Transverse colon (tissue), 4 donors: ENCODE measurements at regions not wholly inside any gene's neighbourhood (a gene's known extent, or its start where the extent isn't known, plus 50 kb on each side); places are given as distances from the start of the nearest gene placed in this dataset.

Experiments used
- DNase-seq: peaks from one replicate; pipeline ENCODE4 v3.0.0-alpha.2; 2019
- H3K27ac ChIP-seq, 4 donors: fragments of 200-600 bp; sonication (generic); 2 replicates each; pipeline ENCODE4 v1.5.1; 2016 to 2018; ENCODE audit warnings: inconsistent platforms in 4 of 4
- H3K27me3 ChIP-seq: fragments of 200-600 bp; sonication (generic); 2 replicates; pipeline ENCODE4 v1.5.1; 2017; ENCODE audit warnings: inconsistent platforms
- H3K36me3 ChIP-seq, 4 donors: fragments of 200-600 bp; sonication (generic); 2 replicates each; pipeline ENCODE4 v1.5.1; 2017 to 2019; ENCODE audit warnings: inconsistent platforms in 4 of 4
- H3K4me1 ChIP-seq, 4 donors: fragments of 200-600 bp; sonication (generic); 2 replicates each; pipeline ENCODE4 v1.5.1; 2017 to 2020; ENCODE audit warnings: inconsistent platforms in 4 of 4
- H3K4me3 ChIP-seq, 4 donors: fragments of 200-600 bp; sonication (generic); 1 replicate in 1 of 4; 2 replicates in 3 of 4; pipeline versions ENCODE4 v1.5.1 to v1.6.1; 2017 to 2019; ENCODE audit warnings: inconsistent platforms in 4 of 4
- H3K9me3 ChIP-seq, 2 donors: fragments of 200-600 bp; sonication (generic); 2 replicates each; pipeline ENCODE4 v1.5.1; 2017 to 2019; ENCODE audit warnings: inconsistent platforms in 2 of 2
- EP300 ChIP-seq: sonication (generic); formaldehyde crosslinking; IDR thresholded peaks from one replicate; pipeline ENCODE4 v1.6.1; 2017; ENCODE audit warnings: antibody characterized with exemption, low read depth
- POLR2A ChIP-seq: fragments of 450-650 bp; IDR thresholded peaks from one replicate; pipeline ENCODE4 v1.6.1; 2016; ENCODE audit warnings: antibody characterized with exemption, mild to moderate bottlenecking, moderate library complexity
- POLR2AphosphoS5 ChIP-seq, 3 donors: sonication (generic); formaldehyde crosslinking; IDR thresholded peaks; one replicate each; pipeline ENCODE4 v1.6.1; 2016; ENCODE audit warnings: antibody characterized with exemption in 3 of 3
- WGBS, 2 donors: methylation state at CpG; one replicate each; pipeline ENCODE4 v1.1.5; 2018; ENCODE audit warnings: low coverage in 1 of 2; 5-methylcytosine and 5-hydroxymethylcytosine counted together
- in situ Hi-C, 4 donors: fragments of 200-750 bp; cut with MboI; loops; one replicate each; pipeline versions ENCODE4 v1.15.0 to v1.15.1; 2017; ENCODE audit warnings: low sequenced_read_pairs in 3 of 4, low pct_ligation_motif_present in 1 of 4, low pct_unique_long_range_greater_than_20kb in 1 of 4
- intact Hi-C: fragments of 100-400 bp; cut with DNase I; formaldehyde crosslinking; loops from one replicate; pipeline ENCODE4 v1.15.1; 2023; ENCODE audit warnings: low total_unique reads
- TF ChIP-seq, protein P1 (sequence below), 5 experiments: fragments of 200-600 bp in 3 of 5; fragments of 450-650 bp in 2 of 5; sonication (generic) in 3 of 5; IDR thresholded peaks; 1 replicate in 2 of 5; 2 replicates in 3 of 5; pipeline ENCODE4 v1.5.1; 2016 to 2017; ENCODE audit warnings: antibody characterized with exemption in 5 of 5, inconsistent platforms in 3 of 5, mild to moderate bottlenecking in 2 of 5, moderate library complexity in 1 of 5

DNA sequence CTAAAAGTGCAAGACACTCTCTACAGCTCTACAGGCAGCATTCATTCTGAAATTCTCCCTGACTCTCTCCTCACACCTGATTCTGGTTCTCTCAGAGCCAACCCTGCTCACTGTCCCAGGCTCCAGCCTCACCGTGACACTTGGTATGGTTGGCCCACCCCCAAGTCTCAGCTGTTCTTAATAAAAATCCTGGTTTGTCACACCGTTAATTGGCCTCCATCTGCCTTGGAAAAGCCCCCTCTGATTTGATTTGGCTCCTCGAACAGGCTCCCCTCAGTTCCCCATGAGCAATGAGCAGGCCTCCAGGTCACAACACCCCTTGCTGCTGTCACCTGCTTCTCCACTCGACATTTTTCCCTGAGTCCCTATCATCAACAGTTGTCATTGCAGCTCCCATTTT is 507.3 kb upstream of the AUTS2 start:
- DNase-seq: no peak
- 40 to 57% methylated on average over 3 to 4 of the region's 4 CpGs for WGBS, 2 donors
- intact Hi-C loops: no loop called here
- Histone ChIP-seq H3K4me3 (no peak overlapping the region), H3K9me3 (no peaks in the 10 kb centered on the region), H3K27me3 (no peaks in the 10 kb centered on the region), H3K27ac (no peak overlapping the region), H3K4me1 (no peaks in the 10 kb centered on the region), H3K36me3 (no peaks in the 10 kb centered on the region)
- in situ Hi-C loops: no loop called here
- TF ChIP-seq, protein P1, sequence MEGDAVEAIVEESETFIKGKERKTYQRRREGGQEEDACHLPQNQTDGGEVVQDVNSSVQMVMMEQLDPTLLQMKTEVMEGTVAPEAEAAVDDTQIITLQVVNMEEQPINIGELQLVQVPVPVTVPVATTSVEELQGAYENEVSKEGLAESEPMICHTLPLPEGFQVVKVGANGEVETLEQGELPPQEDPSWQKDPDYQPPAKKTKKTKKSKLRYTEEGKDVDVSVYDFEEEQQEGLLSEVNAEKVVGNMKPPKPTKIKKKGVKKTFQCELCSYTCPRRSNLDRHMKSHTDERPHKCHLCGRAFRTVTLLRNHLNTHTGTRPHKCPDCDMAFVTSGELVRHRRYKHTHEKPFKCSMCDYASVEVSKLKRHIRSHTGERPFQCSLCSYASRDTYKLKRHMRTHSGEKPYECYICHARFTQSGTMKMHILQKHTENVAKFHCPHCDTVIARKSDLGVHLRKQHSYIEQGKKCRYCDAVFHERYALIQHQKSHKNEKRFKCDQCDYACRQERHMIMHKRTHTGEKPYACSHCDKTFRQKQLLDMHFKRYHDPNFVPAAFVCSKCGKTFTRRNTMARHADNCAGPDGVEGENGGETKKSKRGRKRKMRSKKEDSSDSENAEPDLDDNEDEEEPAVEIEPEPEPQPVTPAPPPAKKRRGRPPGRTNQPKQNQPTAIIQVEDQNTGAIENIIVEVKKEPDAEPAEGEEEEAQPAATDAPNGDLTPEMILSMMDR (IDR thresholded peaks at IDR 0.05): no peak
- TF ChIP-seq POLR2AphosphoS5 (IDR thresholded peaks at IDR 0.05) (no peak), POLR2A (no peak), EP300 (no peak)

DNA sequence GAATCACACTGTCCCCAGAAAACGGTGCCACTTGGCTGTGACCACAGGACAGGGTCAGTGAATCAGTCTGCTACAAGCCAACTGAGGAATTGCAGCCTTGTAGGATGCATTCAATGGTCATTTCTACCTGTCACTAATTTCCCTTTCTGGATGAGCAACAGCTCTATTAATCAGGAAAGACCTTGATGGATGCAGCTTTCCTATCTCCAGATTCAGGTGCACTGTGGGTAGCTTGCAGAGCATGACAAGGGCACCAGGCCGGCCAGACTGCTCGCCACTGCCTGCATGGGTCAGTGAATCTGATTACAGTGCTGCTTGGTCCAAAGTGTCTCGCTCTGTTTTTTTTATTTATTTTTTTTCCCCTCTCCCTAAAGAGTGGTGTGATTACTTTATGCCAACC is 506.8 kb upstream of the AUTS2 start:
- 60 to 77% methylated on average over 2 to 4 of the region's 4 CpGs for WGBS, 2 donors
- no peak overlapping the region for H3K4me3 ChIP-seq
- H3K4me1 ChIP-seq: no peaks in the 10 kb centered on the region
- H3K27me3 ChIP-seq: no peaks in the 10 kb centered on the region
- no peak for DNase-seq
- intact Hi-C loops: no loop called here
- no peaks in the 10 kb centered on the region for H3K36me3 ChIP-seq
- H3K9me3 ChIP-seq: no peaks in the 10 kb centered on the region
- TF ChIP-seq, protein P1 (IDR thresholded peaks at IDR 0.05): no peak
- TF ChIP-seq EP300: no peak
- TF ChIP-seq POLR2A: no peak
- no peak for TF ChIP-seq POLR2AphosphoS5 (IDR thresholded peaks at IDR 0.05)
- H3K27ac ChIP-seq: no peak overlapping the region
- in situ Hi-C loops: no loop called here

DNA sequence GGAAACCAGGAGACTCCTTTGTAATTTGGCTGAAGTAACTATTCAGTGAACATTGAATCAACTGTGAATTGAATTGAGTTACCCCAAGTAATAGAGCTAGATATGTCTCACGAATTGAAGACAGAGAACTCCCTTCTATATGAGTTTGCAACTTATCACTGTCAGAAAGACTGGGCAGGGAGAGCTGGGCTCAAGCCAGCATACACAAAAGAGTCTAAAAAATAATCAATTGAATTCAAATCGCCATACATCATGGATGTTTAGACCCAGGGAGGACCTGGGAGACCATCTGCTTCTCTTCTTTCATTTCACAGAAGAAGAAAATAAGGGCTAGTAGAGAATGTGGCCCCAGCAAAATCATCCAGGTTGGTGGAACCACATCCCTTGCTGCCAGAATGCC is 503.1 kb upstream of the AUTS2 start:
- no peaks in the 10 kb centered on the region for H3K36me3 ChIP-seq

DNA sequence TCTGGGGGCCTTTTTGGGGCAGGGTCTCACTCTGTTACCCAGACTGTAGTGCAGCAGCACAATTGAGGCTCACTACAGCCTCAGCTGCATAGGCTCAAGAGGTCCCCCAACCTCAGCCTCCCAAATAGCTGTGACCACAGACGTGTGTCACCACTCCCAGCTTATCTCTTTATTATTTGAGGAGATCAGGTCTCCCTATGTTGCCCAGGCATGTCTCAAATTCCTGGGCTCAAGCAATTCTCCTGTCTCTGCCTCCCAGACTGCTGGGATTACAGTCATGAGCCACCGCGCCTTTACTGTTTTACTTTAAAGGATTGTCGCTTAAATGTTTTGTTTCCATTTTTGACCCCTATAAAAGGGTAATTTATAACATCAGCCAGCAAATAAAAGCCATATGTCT is 502.6 kb upstream of the AUTS2 start:
- in situ Hi-C loops (no loop called here), intact Hi-C loops (no loop called here)
- H3K27ac ChIP-seq: no peak overlapping the region

More for the DNA sequence above, 503.1 kb upstream of the AUTS2 start:
- H3K4me3 ChIP-seq: no peak overlapping the region
- H3K27ac ChIP-seq: no peak overlapping the region
- no peak for DNase-seq
- H3K27me3 ChIP-seq: no peaks in the 10 kb centered on the region
- 37 to 50% methylated on average over 2 of the region's 2 CpGs for WGBS, 2 donors
- no peaks in the 10 kb centered on the region for H3K4me1 ChIP-seq
- in situ Hi-C loops: no loop called here
- H3K9me3 ChIP-seq: no peaks in the 10 kb centered on the region
- TF ChIP-seq, protein P1 (IDR thresholded peaks at IDR 0.05): no peak
- TF ChIP-seq POLR2AphosphoS5 (IDR thresholded peaks at IDR 0.05) (no peak), EP300 (no peak), POLR2A (no peak)
- intact Hi-C loops: no loop called here

More for the DNA sequence above, 502.6 kb upstream of the AUTS2 start:
- TF ChIP-seq POLR2AphosphoS5 (IDR thresholded peaks at IDR 0.05): no peak
- TF ChIP-seq EP300: no peak
- no peak for TF ChIP-seq POLR2A
- TF ChIP-seq, protein P1 (IDR thresholded peaks at IDR 0.05): no peak
- no peaks in the 10 kb centered on the region for H3K4me1 ChIP-seq
- H3K36me3 ChIP-seq: no peaks in the 10 kb centered on the region
- 60 to 82% methylated on average over 2 to 4 of the region's 4 CpGs for WGBS, 2 donors
- DNase-seq: no peak
- H3K4me3 ChIP-seq: no peak overlapping the region
- no peaks in the 10 kb centered on the region for H3K9me3 ChIP-seq
- H3K27me3 ChIP-seq: no peaks in the 10 kb centered on the region
